ENCODE measurements at regions not wholly inside any gene's neighbourhood (a gene's known extent, or its start where the extent isn't known, plus 50 kb on each side); places are given as distances from the start of the nearest gene placed in this dataset.
A peak's percentile ranks its signal among the peaks of the same experiment; 100 is the strongest.

- no peak overlapping the region for H3K4me3 ChIP-seq (replicated peaks; ENCODE audit: low read depth, low read length)
- no peak for TF ChIP-seq CTCF (IDR thresholded peaks at IDR 0.05; ENCODE audit: low read length, missing control alignments)
- DNase-seq (ENCODE audit: low read depth) = peak; percentile 88
Observed at GRCh38 chr5:36373527-36374086, 71.9 kb upstream of the RANBP3L start.

GRCh38 chr5:36374266-36374862, 72.7 kb upstream of the RANBP3L start:
- H3K4me3 ChIP-seq (replicated peaks; ENCODE audit: low read depth, low read length) = no peak overlapping the region
- TF ChIP-seq CTCF (IDR thresholded peaks at IDR 0.05; ENCODE audit: low read length, missing control alignments) = no peak
- DNase-seq (ENCODE audit: low read depth) = peak; percentile 58

- TF ChIP-seq CTCF (IDR thresholded peaks at IDR 0.05; ENCODE audit: low read length, missing control alignments) = no peak
- DNase-seq (ENCODE audit: low read depth) = no peak
- H3K4me3 ChIP-seq (replicated peaks; ENCODE audit: low read depth, low read length) = no peak overlapping the region
Observed at GRCh38 chr5:36377192-36377591, 75.5 kb upstream of the RANBP3L start.

- no peak overlapping the region for H3K4me3 ChIP-seq (replicated peaks; ENCODE audit: low read depth, low read length)
- TF ChIP-seq CTCF (IDR thresholded peaks at IDR 0.05; ENCODE audit: low read length, missing control alignments) = no peak
- DNase-seq (ENCODE audit: low read depth) = no peak
Observed at GRCh38 chr5:36378551-36378950, 76.8 kb upstream of the RANBP3L start.

GRCh38 chr5:36382890-36383289, 81.2 kb upstream of the RANBP3L start:
- no peak for TF ChIP-seq CTCF (IDR thresholded peaks at IDR 0.05; ENCODE audit: low read length, missing control alignments)
- H3K4me3 ChIP-seq (replicated peaks; ENCODE audit: low read depth, low read length) = no peak overlapping the region
- no peak for DNase-seq (ENCODE audit: low read depth)

GRCh38 chr5:36383942-36384341, 82.2 kb upstream of the RANBP3L start:
- no peak for TF ChIP-seq CTCF (IDR thresholded peaks at IDR 0.05; ENCODE audit: low read length, missing control alignments)
- DNase-seq (ENCODE audit: low read depth) = no peak
- H3K4me3 ChIP-seq (replicated peaks; ENCODE audit: low read depth, low read length) = no peak overlapping the region

GRCh38 chr5:36384845-36385244, 83.1 kb upstream of the RANBP3L start:
- no peak for TF ChIP-seq CTCF (IDR thresholded peaks at IDR 0.05; ENCODE audit: low read length, missing control alignments)
- DNase-seq (ENCODE audit: low read depth) = no peak
- no peak overlapping the region for H3K4me3 ChIP-seq (replicated peaks; ENCODE audit: low read depth, low read length)
